Small intestine (tissue), 7 donors: ENCODE measurements at regions not wholly inside any gene's neighbourhood (a gene's known extent, or its start where the extent isn't known, plus 50 kb on each side); places are given as distances from the start of the nearest gene placed in this dataset.
A peak's percentile ranks its signal among the peaks of the same experiment; 100 is the strongest.

Experiments
- DNase-seq, 2 donors: peaks; one replicate each; pipeline versions ENCODE4 v3.0.0 to v3.0.0-alpha.2; 2013
- FAIRE-seq: peaks from 2 replicates; lab custom pipeline; 2012; peaks lifted over from hg19 to GRCh38; lab: Jason Lieb, UNC
- H3K27ac ChIP-seq, 3 donors: one replicate each; pipeline ENCODE4 v1.5.1; 2013; ENCODE audit warnings: low read length in 2 of 3, mild to moderate bottlenecking in 2 of 3, control low read depth in 1 of 3, inconsistent platforms in 1 of 3, low read depth in 1 of 3, moderate library complexity in 1 of 3
- H3K27me3 ChIP-seq, 3 donors: one replicate each; pipeline ENCODE4 v1.6.1; 2013; ENCODE audit warnings: low read length in 3 of 3, inconsistent platforms in 1 of 3; ENCODE audit not compliant: control insufficient read depth in 3 of 3, insufficient read depth in 3 of 3
- H3K36me3 ChIP-seq, 3 donors: one replicate each; pipeline ENCODE4 v1.6.1; 2013; ENCODE audit warnings: low read length in 3 of 3, inconsistent platforms in 1 of 3, low read depth in 1 of 3, mild to moderate bottlenecking in 1 of 3, moderate library complexity in 1 of 3; ENCODE audit not compliant: control insufficient read depth in 3 of 3, insufficient read depth in 2 of 3
- H3K4me1 ChIP-seq, 3 donors: one replicate each; pipeline ENCODE4 v1.6.1; 2013; ENCODE audit warnings: low read length in 2 of 3, inconsistent platforms in 1 of 3, low read depth in 1 of 3, mild to moderate bottlenecking in 1 of 3, moderate library complexity in 1 of 3; ENCODE audit not compliant: control insufficient read depth in 3 of 3, insufficient read depth in 2 of 3
- H3K4me3 ChIP-seq, 3 donors: one replicate each; pipeline ENCODE4 v1.5.1; 2013; ENCODE audit warnings: low read length in 3 of 3, control low read depth in 1 of 3, inconsistent platforms in 1 of 3, low read depth in 1 of 3, mild to moderate bottlenecking in 1 of 3, moderate library complexity in 1 of 3
- H3K9me3 ChIP-seq, 2 donors: one replicate each; pipeline ENCODE4 v1.6.1; 2013; ENCODE audit warnings: low read depth in 1 of 2, low read length in 1 of 2; ENCODE audit not compliant: control insufficient read depth in 2 of 2, insufficient read depth in 1 of 2
- WGBS, 3 donors: extraction: QIAGEN DNeasy Blood & Tissue Kit; methylation state at CpG; one replicate each; pipeline ENCODE4 v1.1.7; 2013; 5-methylcytosine and 5-hydroxymethylcytosine counted together
- donor health status: healthy with polysubstance abuse.
- donor health status: control.
- donor health status: control.
- donor health status: Bipolar disorder and iron deficiency.
- donor health status: healthy.

GRCh38 chr7:13532028-13532753 lies 457.3 kb downstream of the ETV1 start:
- H3K27me3 ChIP-seq: no peaks in the 10 kb centered on the region
- H3K9me3 ChIP-seq: no peaks in the 10 kb centered on the region
- H3K27ac ChIP-seq: no peak overlapping the region
- WGBS, 3 donors: 23 to 45% (median 25%) methylated on average over 5 of the region's 5 CpGs
- H3K4me1 ChIP-seq: no peaks in the 10 kb centered on the region
- FAIRE-seq (no peak), DNase-seq (peak in 1 of 2 donors; percentile 11)
- no peaks in the 10 kb centered on the region for H3K36me3 ChIP-seq
- H3K4me3 ChIP-seq: no peak overlapping the region

- WGBS, 3 donors: 84 to 86% (median 85%) methylated on average over 6 of the region's 6 CpGs
- Histone ChIP-seq H3K36me3 (no peaks in the 10 kb centered on the region), H3K27ac (no peak overlapping the region), H3K4me3 (no peak overlapping the region), H3K4me1 (no peaks in the 10 kb centered on the region), H3K27me3 (no peaks in the 10 kb centered on the region), H3K9me3 (no peaks in the 10 kb centered on the region)
- FAIRE-seq (no peak), DNase-seq (no peak)
Observed at GRCh38 chr7:13538669-13539068, 450.8 kb downstream of the ETV1 start.

GRCh38 chr7:13540429-13540828 lies 449.0 kb downstream of the ETV1 start:
- 65 to 71% (median 67%) methylated on average over 1 of the region's 1 CpG for WGBS, 3 donors
- Histone ChIP-seq H3K4me3 (no peak overlapping the region), H3K9me3 (no peaks in the 10 kb centered on the region), H3K27me3 (no peaks in the 10 kb centered on the region), H3K36me3 (no peaks in the 10 kb centered on the region), H3K27ac (no peak overlapping the region), H3K4me1 (no peaks in the 10 kb centered on the region)
- DNase-seq (no peak), FAIRE-seq (no peak)

GRCh38 chr7:13541326-13541725 lies 448.1 kb downstream of the ETV1 start:
- Histone ChIP-seq H3K36me3 (no peaks in the 10 kb centered on the region), H3K4me1 (no peaks in the 10 kb centered on the region), H3K4me3 (no peak overlapping the region), H3K27ac (no peak overlapping the region), H3K27me3 (no peaks in the 10 kb centered on the region), H3K9me3 (no peaks in the 10 kb centered on the region)
- FAIRE-seq (no peak), DNase-seq (no peak)

GRCh38 chr7:13542451-13542850 lies 447.0 kb downstream of the ETV1 start:
- FAIRE-seq: no peak
- Histone ChIP-seq H3K4me1 (no peaks in the 10 kb centered on the region), H3K9me3 (no peaks in the 10 kb centered on the region), H3K27ac (no peak overlapping the region), H3K36me3 (no peaks in the 10 kb centered on the region), H3K4me3 (no peak overlapping the region), H3K27me3 (no peaks in the 10 kb centered on the region)
- DNase-seq: no peak
- WGBS, 3 donors: 84 to 94% (median 90%) methylated on average over 4 of the region's 4 CpGs

- Histone ChIP-seq H3K36me3 (no peaks in the 10 kb centered on the region), H3K4me3 (no peak overlapping the region), H3K4me1 (no peaks in the 10 kb centered on the region), H3K27me3 (no peaks in the 10 kb centered on the region), H3K27ac (no peak overlapping the region), H3K9me3 (no peaks in the 10 kb centered on the region)
- 65 to 74% (median 72%) methylated on average over 3 of the region's 3 CpGs for WGBS, 3 donors
- no peak for DNase-seq
- no peak for FAIRE-seq
Observed at GRCh38 chr7:13551503-13551902, 438.0 kb downstream of the ETV1 start.

- Histone ChIP-seq H3K27me3 (no peaks in the 10 kb centered on the region), H3K9me3 (no peaks in the 10 kb centered on the region), H3K4me1 (no peaks in the 10 kb centered on the region), H3K36me3 (no peaks in the 10 kb centered on the region), H3K4me3 (no peak overlapping the region), H3K27ac (no peak overlapping the region)
- FAIRE-seq: no peak
- DNase-seq: no peak
Observed at GRCh38 chr7:13560441-13560840, 429.0 kb downstream of the ETV1 start.

GRCh38 chr7:13563257-13563656 lies 426.2 kb downstream of the ETV1 start:
- DNase-seq (no peak), FAIRE-seq (no peak)
- Histone ChIP-seq H3K9me3 (no peaks in the 10 kb centered on the region), H3K36me3 (no peaks in the 10 kb centered on the region), H3K4me3 (no peak overlapping the region), H3K4me1 (no peaks in the 10 kb centered on the region), H3K27me3 (no peaks in the 10 kb centered on the region), H3K27ac (no peak overlapping the region)
- WGBS, 3 donors: 71 to 88% (median 75%) methylated on average over 3 of the region's 3 CpGs

- Histone ChIP-seq H3K27me3 (no peaks in the 10 kb centered on the region), H3K36me3 (no peaks in the 10 kb centered on the region), H3K9me3 (no peaks in the 10 kb centered on the region), H3K4me3 (no peak overlapping the region), H3K27ac (no peak overlapping the region), H3K4me1 (no peaks in the 10 kb centered on the region)
- DNase-seq: no peak
- FAIRE-seq: no peak
- 86 to 91% (median 89%) methylated on average over 5 of the region's 5 CpGs for WGBS, 3 donors
Observed at GRCh38 chr7:13563680-13564079, 425.8 kb downstream of the ETV1 start.
